ENCODE measurements at regions not wholly inside any gene's neighbourhood (a gene's known extent, or its start where the extent isn't known, plus 50 kb on each side); places are given as distances from the start of the nearest gene placed in this dataset.

GRCh38 chr9:96159596-96159995 lies 142.4 kb downstream of the HSD17B3 start:
- no peaks in the 10 kb centered on the region for H3K27me3 ChIP-seq (ENCODE audit: control insufficient read depth, insufficient read depth, low read length)
- no peak for DNase-seq
- TF ChIP-seq, protein P1, sequence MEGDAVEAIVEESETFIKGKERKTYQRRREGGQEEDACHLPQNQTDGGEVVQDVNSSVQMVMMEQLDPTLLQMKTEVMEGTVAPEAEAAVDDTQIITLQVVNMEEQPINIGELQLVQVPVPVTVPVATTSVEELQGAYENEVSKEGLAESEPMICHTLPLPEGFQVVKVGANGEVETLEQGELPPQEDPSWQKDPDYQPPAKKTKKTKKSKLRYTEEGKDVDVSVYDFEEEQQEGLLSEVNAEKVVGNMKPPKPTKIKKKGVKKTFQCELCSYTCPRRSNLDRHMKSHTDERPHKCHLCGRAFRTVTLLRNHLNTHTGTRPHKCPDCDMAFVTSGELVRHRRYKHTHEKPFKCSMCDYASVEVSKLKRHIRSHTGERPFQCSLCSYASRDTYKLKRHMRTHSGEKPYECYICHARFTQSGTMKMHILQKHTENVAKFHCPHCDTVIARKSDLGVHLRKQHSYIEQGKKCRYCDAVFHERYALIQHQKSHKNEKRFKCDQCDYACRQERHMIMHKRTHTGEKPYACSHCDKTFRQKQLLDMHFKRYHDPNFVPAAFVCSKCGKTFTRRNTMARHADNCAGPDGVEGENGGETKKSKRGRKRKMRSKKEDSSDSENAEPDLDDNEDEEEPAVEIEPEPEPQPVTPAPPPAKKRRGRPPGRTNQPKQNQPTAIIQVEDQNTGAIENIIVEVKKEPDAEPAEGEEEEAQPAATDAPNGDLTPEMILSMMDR (IDR thresholded peaks at IDR 0.05; ENCODE audit: borderline replicate concordance, extremely low read depth, insufficient read depth), result no peak
- H3K9ac ChIP-seq (ENCODE audit: low read length in 3 of 3), result no peak overlapping the region
- H3K36me3 ChIP-seq (ENCODE audit: control insufficient read depth in 2 of 3, insufficient read depth in 3 of 3, low read length in 3 of 3), result no peaks in the 10 kb centered on the region
- no peak for FAIRE-seq
- H3K4me1 ChIP-seq (ENCODE audit: control insufficient read depth in 2 of 3, insufficient read depth in 2 of 3, low read depth in 1 of 3, low read length in 3 of 3), result peaks cover 0 to 2% (median 0%) of the 10 kb centered on the region in 3 donors
- intact Hi-C loops (cut with DNase I), result no loop called here
- H3K4me3 ChIP-seq (ENCODE audit: low read length in 3 of 3), result no peak overlapping the region
- H3K27ac ChIP-seq (ENCODE audit: low read depth in 2 of 2, low read length in 2 of 2), result no peak overlapping the region
- H3K9me3 ChIP-seq (ENCODE audit: control insufficient read depth in 2 of 3, insufficient read depth in 1 of 3, low read length in 3 of 3), result no peaks in the 10 kb centered on the region

DNA sequence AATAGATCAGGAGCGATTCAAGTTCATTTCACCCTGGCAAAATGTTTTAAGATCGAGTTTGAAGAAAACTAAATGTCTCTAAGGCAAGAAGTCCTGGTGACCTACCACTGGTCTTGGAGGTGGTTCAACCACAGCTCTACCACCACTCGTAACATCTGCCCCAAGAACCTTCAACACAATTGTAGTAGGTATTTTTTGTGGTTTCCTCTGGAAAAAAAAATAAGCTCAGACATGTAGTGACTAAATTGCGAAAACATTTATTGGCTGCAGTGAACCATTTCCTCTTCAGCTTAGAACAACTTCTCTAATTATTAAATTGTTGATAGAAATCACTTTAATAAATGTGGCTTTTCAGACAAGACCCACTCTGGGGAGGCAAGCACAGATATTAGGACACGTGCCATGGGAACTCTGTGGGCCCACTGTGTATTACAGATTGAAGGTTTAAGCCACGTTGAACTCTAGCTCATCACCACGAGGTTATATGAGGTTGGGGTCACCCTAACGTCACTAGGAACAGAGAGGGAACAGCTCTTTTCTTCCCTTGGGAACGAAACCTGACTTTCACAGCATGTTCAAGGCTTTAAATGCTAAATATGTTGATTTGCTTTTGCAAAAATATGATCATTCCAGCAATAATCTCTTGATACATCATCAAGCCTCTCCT lies 142.9 kb downstream of the HSD17B3 start:
- Histone ChIP-seq H3K4me3 (ENCODE audit: low read length in 3 of 3) (no peak overlapping the region), H3K36me3 (ENCODE audit: control insufficient read depth in 2 of 3, insufficient read depth in 3 of 3, low read length in 3 of 3) (no peaks in the 10 kb centered on the region), H3K27me3 (ENCODE audit: control insufficient read depth, insufficient read depth, low read length) (no peaks in the 10 kb centered on the region), H3K9me3 (ENCODE audit: control insufficient read depth in 2 of 3, insufficient read depth in 1 of 3, low read length in 3 of 3) (no peaks in the 10 kb centered on the region), H3K9ac (ENCODE audit: low read length in 3 of 3) (no peak overlapping the region), H3K27ac (ENCODE audit: low read depth in 2 of 2, low read length in 2 of 2) (no peak overlapping the region), H3K4me1 (ENCODE audit: control insufficient read depth in 2 of 3, insufficient read depth in 2 of 3, low read depth in 1 of 3, low read length in 3 of 3) (peaks cover 0 to 2% (median 0%) of the 10 kb centered on the region in 3 donors)
- TF ChIP-seq, protein P1 (IDR thresholded peaks at IDR 0.05; ENCODE audit: borderline replicate concordance, extremely low read depth, insufficient read depth), result no peak
- FAIRE-seq (no peak), DNase-seq (no peak)
- intact Hi-C loops (cut with DNase I), result no loop called here

DNA sequence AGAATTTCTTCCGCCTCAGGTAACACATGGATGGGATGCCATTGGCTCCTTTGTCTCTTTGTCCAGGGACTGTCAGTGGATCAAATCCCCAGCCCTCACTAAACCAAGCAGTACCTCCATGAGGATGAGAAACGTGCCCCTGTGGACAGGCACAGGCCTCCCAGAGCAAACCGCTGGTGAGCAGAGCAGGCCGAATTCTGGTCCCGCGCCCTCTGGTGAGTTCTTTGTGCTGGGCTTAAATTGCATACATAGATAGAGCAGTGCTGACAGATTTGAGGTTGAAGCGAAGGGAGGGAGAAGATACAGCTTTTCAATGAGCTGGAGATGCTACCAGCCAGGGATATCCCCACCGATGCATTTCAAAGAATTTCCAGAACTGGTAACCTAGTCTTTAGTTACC lies 143.8 kb downstream of the HSD17B3 start:
- Histone ChIP-seq H3K27me3 (ENCODE audit: control insufficient read depth, insufficient read depth, low read length) (no peaks in the 10 kb centered on the region), H3K9me3 (ENCODE audit: control insufficient read depth in 2 of 3, insufficient read depth in 1 of 3, low read length in 3 of 3) (no peaks in the 10 kb centered on the region), H3K4me3 (ENCODE audit: low read length in 3 of 3) (no peak overlapping the region), H3K36me3 (ENCODE audit: control insufficient read depth in 2 of 3, insufficient read depth in 3 of 3, low read length in 3 of 3) (no peaks in the 10 kb centered on the region), H3K27ac (ENCODE audit: low read depth in 2 of 2, low read length in 2 of 2) (no peak overlapping the region), H3K9ac (ENCODE audit: low read length in 3 of 3) (no peak overlapping the region), H3K4me1 (ENCODE audit: control insufficient read depth in 2 of 3, insufficient read depth in 2 of 3, low read depth in 1 of 3, low read length in 3 of 3) (peaks cover 0 to 2% (median 0%) of the 10 kb centered on the region in 3 donors)
- DNase-seq (no peak), FAIRE-seq (no peak)
- TF ChIP-seq, protein P1 (IDR thresholded peaks at IDR 0.05; ENCODE audit: borderline replicate concordance, extremely low read depth, insufficient read depth), result no peak
- intact Hi-C loops (cut with DNase I), result no loop called here

GRCh38 chr9:96157675-96158074 lies 144.3 kb downstream of the HSD17B3 start:
- Histone ChIP-seq H3K4me1 (ENCODE audit: control insufficient read depth in 2 of 3, insufficient read depth in 2 of 3, low read depth in 1 of 3, low read length in 3 of 3) (peaks cover 0 to 2% (median 0%) of the 10 kb centered on the region in 3 donors), H3K4me3 (ENCODE audit: low read length in 3 of 3) (no peak overlapping the region), H3K9ac (ENCODE audit: low read length in 3 of 3) (no peak overlapping the region), H3K9me3 (ENCODE audit: control insufficient read depth in 2 of 3, insufficient read depth in 1 of 3, low read length in 3 of 3) (no peaks in the 10 kb centered on the region), H3K27me3 (ENCODE audit: control insufficient read depth, insufficient read depth, low read length) (no peaks in the 10 kb centered on the region), H3K36me3 (ENCODE audit: control insufficient read depth in 2 of 3, insufficient read depth in 3 of 3, low read length in 3 of 3) (no peaks in the 10 kb centered on the region), H3K27ac (ENCODE audit: low read depth in 2 of 2, low read length in 2 of 2) (no peak overlapping the region)
- FAIRE-seq (no peak), DNase-seq (no peak)
- TF ChIP-seq, protein P1 (IDR thresholded peaks at IDR 0.05; ENCODE audit: borderline replicate concordance, extremely low read depth, insufficient read depth), result no peak
- intact Hi-C loops (cut with DNase I), result no loop called here
